GM21423 (cell line): ENCODE measurements at regions not wholly inside any gene's neighbourhood (a gene's known extent, or its start where the extent isn't known, plus 50 kb on each side); places are given as distances from the start of the nearest gene placed in this dataset.
"Not testable (repeated sequence)": the region's sequence is repeated elsewhere in the genome, so short reads cannot be mapped to it uniquely, and the experiment has no call there.

Source experiments
- ATAC-seq: cut with Tn5 transposase; IDR thresholded peaks from one replicate; pipeline ENCODE4 v1.9.1; 2021; ENCODE audit warnings: mild to moderate bottlenecking, moderate library complexity; ENCODE audit not compliant: unreplicated experiment

GRCh38 chr13:21228738-21229137 lies 52.3 kb downstream of the MRPL57 start:
- ATAC-seq = no peak

GRCh38 chr13:21229241-21230024 lies 53.0 kb downstream of the MRPL57 start:
- ATAC-seq = no peak

GRCh38 chr13:21230516-21230915 lies 54.1 kb downstream of the MRPL57 start:
- ATAC-seq = no peak

GRCh38 chr13:21231426-21231940 lies 55.0 kb downstream of the MRPL57 start:
- no peak for ATAC-seq

- no peak for ATAC-seq
These were observed 55.7 kb downstream of the MRPL57 start for GRCh38 chr13:21232196-21232595.

GRCh38 chr13:21232599-21232998 lies 56.1 kb downstream of the MRPL57 start:
- ATAC-seq = no peak

- ATAC-seq = no peak
These were observed 56.6 kb downstream of the MRPL57 start for GRCh38 chr13:21233086-21233485.

GRCh38 chr13:21234526-21234925 lies 58.1 kb downstream of the MRPL57 start:
- no peak for ATAC-seq

- ATAC-seq = no peak
These were observed 58.7 kb downstream of the MRPL57 start for GRCh38 chr13:21235174-21235573.

- ATAC-seq = no peak
These were observed 60.6 kb downstream of the MRPL57 start for GRCh38 chr13:21237081-21237480.

GRCh38 chr13:21238267-21238666 lies 61.8 kb downstream of the MRPL57 start:
- no peak for ATAC-seq

- no peak for ATAC-seq
These were observed 64.1 kb downstream of the MRPL57 start for GRCh38 chr13:21240586-21240985.

GRCh38 chr13:21242236-21242635 lies 65.8 kb downstream of the MRPL57 start:
- ATAC-seq = no peak

GRCh38 chr13:21243045-21243897 lies 66.8 kb downstream of the MRPL57 start:
- no peak for ATAC-seq

- not testable (repeated sequence) for ATAC-seq
These were observed 67.4 kb downstream of the MRPL57 start for GRCh38 chr13:21243898-21244184.

- no peak for ATAC-seq
These were observed 70.4 kb downstream of the MRPL57 start for GRCh38 chr13:21246761-21247452.

GRCh38 chr13:21256351-21256761 lies 79.9 kb downstream of the MRPL57 start:
- ATAC-seq = no peak

GRCh38 chr13:21256891-21257290 lies 80.4 kb downstream of the MRPL57 start:
- no peak for ATAC-seq

- ATAC-seq = no peak
These were observed 83.4 kb downstream of the MRPL57 start for GRCh38 chr13:21259571-21260455.

- ATAC-seq = not testable (repeated sequence)
These were observed 84.3 kb downstream of the MRPL57 start for GRCh38 chr13:21260561-21261290.
